GM12874 (cell line): ENCODE measurements at regions not wholly inside any gene's neighbourhood (a gene's known extent, or its start where the extent isn't known, plus 50 kb on each side); places are given as distances from the start of the nearest gene placed in this dataset.

ENCODE experiments used
- CTCF ChIP-seq: IDR thresholded peaks from 2 replicates; pipeline ENCODE4 v1.5.1; 2011; ENCODE audit warnings: low read depth, mild to moderate bottlenecking, control low read depth, low read length, moderate library complexity; ENCODE audit not compliant: insufficient read depth

- TF ChIP-seq CTCF = no peak
Observed at GRCh38 chr7:70872188-70872587, 259.8 kb upstream of the GALNT17 start.

- no peak for TF ChIP-seq CTCF
Observed at GRCh38 chr7:70881167-70881847, 250.6 kb upstream of the GALNT17 start.

GRCh38 chr7:70883750-70884439 is 248.0 kb upstream of the GALNT17 start:
- no peak for TF ChIP-seq CTCF

- no peak for TF ChIP-seq CTCF
Observed at GRCh38 chr7:70884440-70884764, 247.5 kb upstream of the GALNT17 start.

- no peak for TF ChIP-seq CTCF
Observed at GRCh38 chr7:70884809-70885208, 247.1 kb upstream of the GALNT17 start.

- TF ChIP-seq CTCF = no peak
Observed at GRCh38 chr7:70886547-70886946, 245.4 kb upstream of the GALNT17 start.

- TF ChIP-seq CTCF = no peak
Observed at GRCh38 chr7:70887186-70887585, 244.8 kb upstream of the GALNT17 start.
